ENCODE measurements at regions not wholly inside any gene's neighbourhood (a gene's known extent, or its start where the extent isn't known, plus 50 kb on each side); places are given as distances from the start of the nearest gene placed in this dataset.

GRCh38 chr10:2744547-2745200, 322.7 kb upstream of the PFKP start:
- DNase-seq (ENCODE audit: low read depth in 1 of 2, low spot score in 1 of 2): no peak

- DNase-seq (ENCODE audit: low read depth in 1 of 2, low spot score in 1 of 2): no peak
Observed at GRCh38 chr10:2734603-2735002, 332.7 kb upstream of the PFKP start.

DNA sequence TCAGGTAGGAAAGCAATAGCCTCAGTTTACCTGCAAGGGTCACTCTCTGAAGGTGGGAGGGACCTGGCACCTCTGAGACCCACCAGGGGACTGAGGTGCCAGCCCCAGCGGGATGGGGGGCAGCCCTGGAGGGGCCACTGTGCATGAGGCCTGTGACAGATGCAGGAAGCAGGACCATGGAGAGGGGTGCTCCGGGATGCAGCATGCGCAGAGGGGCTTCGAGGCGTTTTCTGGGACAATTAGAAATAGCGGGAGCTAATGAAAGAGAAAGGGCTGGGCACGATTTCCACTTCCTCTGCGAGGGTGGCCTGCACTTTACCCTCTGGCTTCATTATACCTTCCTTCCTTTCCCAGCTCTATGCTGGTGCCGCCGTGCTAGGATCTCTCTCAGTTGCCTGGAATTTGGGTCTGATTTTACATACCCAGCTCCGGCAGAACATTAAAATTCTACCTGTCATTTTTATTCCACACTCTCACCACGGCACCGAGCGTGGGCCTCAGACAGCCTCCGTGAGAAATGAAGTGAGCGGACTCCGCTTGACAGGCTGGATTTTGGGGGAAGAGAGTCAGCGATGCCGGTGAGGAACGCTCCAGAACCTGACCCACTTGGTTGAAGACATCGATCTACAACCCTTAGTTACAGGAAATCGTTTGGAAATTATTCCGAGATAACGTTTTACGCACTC, 333.9 kb upstream of the PFKP start:
- no peak for DNase-seq (ENCODE audit: low read depth in 1 of 2, low spot score in 1 of 2)

DNA sequence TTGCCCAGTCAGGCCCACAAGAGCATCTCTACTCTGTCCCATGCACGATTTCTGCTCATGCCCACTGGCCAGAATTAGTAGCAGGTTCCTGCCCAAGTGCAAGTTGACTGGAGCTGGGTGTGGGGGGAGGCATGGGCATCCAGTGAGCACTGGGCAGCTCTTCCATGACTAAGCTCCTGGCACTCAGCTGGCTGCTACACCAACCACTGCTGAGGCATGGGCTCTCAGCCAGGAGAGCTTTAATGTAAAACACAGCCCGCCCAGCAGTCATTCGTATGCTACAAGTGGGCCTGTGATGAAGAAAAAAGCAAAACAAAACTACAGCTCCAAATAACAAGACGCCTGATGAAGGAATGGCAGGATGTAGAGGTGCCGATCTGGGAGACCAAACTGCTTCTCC, 335.4 kb upstream of the PFKP start:
- no peak for DNase-seq (ENCODE audit: low read depth in 1 of 2, low spot score in 1 of 2)

GRCh38 chr10:2729197-2729596, 338.2 kb upstream of the PFKP start:
- no peak for DNase-seq (ENCODE audit: low read depth in 1 of 2, low spot score in 1 of 2)

GRCh38 chr10:2728087-2728486, 339.3 kb upstream of the PFKP start:
- no peak for DNase-seq (ENCODE audit: low read depth in 1 of 2, low spot score in 1 of 2)

GRCh38 chr10:2716596-2716995, 350.8 kb upstream of the PFKP start:
- no peak for DNase-seq (ENCODE audit: low read depth in 1 of 2, low spot score in 1 of 2)

DNA sequence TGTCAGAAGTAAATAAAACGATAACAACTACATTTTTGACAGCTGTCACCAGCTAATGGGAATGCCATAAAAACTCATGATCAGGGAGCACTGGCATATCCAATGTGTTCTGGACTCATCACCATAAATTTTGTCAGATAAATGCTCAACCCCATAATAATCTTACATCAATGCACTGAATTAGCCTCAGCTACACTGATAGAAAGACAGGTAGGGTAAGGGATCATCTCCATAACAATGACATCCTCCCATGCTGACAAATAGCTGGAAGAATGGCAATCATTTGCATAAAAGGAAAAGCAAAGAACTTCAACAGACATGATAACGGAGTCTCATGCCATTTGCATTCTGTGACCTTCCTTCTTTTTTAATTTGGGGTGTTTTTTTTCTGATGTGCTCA, 352.8 kb upstream of the PFKP start:
- DNase-seq (ENCODE audit: low read depth in 1 of 2, low spot score in 1 of 2): no peak

GRCh38 chr10:2703953-2704352, 363.4 kb upstream of the PFKP start:
- no peak for DNase-seq (ENCODE audit: low read depth in 1 of 2, low spot score in 1 of 2)

GRCh38 chr10:2701802-2702201, 365.5 kb upstream of the PFKP start:
- no peak for DNase-seq (ENCODE audit: low read depth in 1 of 2, low spot score in 1 of 2)

GRCh38 chr10:2700626-2701305, 366.6 kb upstream of the PFKP start:
- DNase-seq (ENCODE audit: low read depth in 1 of 2, low spot score in 1 of 2): no peak

DNA sequence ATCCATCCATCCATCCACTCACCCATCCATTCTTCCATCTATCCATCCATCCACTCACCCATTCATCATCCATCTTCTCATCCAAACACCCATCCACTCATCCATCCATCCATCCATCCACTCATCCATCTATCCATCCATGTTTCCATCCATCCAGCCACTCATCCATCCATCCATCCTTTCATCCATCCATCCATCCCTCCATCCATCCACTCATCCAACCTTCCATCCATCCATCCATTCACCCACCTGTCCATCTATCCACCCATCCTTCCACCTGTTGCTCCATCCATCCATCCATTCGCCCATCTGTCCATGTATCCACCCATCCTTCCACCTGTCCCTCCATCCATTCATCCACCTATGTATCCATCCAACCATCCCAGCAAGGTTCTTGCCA, 378.4 kb upstream of the PFKP start:
- DNase-seq (ENCODE audit: low read depth in 1 of 2, low spot score in 1 of 2): no peak

GRCh38 chr10:2686691-2687090, 380.7 kb upstream of the PFKP start:
- DNase-seq (ENCODE audit: low read depth in 1 of 2, low spot score in 1 of 2): no peak

DNA sequence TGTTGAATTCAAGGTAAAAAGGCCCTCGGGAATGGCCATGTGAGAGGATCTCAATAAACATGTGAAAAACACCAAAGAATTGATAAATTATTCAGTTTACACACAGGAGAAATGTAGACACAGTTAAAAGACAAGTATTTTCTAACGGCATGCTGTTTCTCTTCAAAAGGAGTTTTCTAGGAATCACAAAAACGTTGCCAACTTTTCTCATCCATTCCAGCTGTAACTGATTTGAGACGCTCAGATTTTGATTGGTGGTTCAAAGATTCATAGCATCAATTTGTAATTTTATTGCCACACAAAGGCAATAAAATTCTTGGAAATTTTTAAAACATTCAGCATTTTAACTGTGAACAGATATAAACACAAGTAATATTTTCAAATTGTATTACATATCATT, 384.9 kb upstream of the PFKP start:
- no peak for DNase-seq (ENCODE audit: low read depth in 1 of 2, low spot score in 1 of 2)

GRCh38 chr10:2681891-2682290, 385.5 kb upstream of the PFKP start:
- no peak for DNase-seq (ENCODE audit: low read depth in 1 of 2, low spot score in 1 of 2)

DNA sequence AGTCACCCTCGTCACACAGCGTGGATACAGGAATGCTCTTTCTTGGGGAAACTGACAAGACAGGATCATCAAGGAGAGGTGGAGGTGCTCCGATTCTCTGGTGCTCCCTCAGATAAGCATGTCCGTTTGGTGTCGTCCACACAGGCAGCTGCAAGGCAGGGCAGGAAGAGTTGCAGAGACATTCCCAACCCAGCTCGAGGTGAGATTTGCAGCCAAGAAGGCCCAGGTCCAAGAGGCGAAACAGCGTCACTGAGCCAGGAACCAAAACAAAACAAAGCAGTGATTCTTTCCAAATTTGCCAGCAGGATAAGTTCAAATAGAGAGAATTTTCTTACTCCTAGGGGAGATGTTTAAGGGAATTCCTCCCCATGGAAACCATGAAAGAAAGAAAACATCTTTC, 386.5 kb upstream of the PFKP start:
- DNase-seq (ENCODE audit: low read depth in 1 of 2, low spot score in 1 of 2): no peak

DNA sequence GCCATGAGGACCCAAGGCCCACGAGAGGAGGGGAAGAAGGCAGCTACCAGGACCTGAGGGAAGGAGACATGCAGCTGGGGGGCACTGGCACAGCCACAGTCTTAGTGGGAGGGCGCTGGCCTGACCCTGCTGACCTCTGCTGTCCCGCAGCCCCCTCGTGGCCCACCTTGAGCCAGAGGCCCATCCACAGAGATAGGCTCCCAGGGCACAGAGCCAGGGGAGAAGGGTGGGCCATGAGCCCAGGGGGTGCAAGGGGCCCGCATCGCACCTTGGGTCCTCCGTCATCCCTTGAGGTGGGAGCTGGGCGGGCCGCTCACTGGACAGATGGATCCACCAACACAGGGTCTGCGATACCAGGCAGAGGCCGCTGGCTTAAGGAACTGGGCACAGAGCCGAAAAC, 387.7 kb upstream of the PFKP start:
- no peak for DNase-seq (ENCODE audit: low read depth in 1 of 2, low spot score in 1 of 2)

DNA sequence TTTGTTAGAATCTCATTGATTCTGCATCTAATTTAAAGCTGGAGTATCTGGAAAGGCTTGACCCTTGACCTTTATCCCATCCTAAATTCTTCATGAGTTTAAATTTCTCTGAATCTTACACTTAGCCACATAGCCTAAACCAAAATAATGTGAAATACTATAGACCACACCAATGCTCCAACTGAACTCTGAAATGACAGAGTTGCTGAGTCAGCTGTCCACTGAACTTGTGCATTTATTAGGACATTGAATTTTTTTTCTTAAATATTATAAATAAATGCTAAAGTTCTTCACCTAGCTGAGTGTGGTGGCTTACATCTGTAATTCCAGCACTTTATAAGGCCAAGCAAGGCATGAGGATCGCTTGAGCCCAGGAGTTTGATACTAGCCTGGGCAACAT, 390.9 kb upstream of the PFKP start:
- DNase-seq (ENCODE audit: low read depth in 1 of 2, low spot score in 1 of 2): no peak

DNA sequence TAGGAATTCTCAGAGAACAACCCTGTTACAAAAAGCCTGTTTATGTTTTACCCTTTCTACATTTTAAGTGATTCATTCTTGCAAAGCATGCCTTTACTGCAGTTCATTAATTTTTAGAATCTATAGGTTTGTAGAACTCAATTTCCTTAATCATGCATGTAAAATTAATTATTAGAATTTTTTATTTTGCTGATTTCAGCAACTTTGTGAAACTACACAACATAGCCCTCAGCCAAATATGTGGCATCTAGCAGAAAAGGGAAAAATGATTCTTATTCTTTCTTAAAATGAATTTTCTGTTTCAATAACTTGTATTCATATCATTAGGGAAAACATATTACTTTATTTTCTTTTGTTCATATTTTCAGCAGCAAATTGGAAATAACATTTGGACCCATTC, 392.9 kb upstream of the PFKP start:
- no peak for DNase-seq (ENCODE audit: low read depth in 1 of 2, low spot score in 1 of 2)

- DNase-seq (ENCODE audit: low read depth in 1 of 2, low spot score in 1 of 2): no peak
Observed at GRCh38 chr10:2670864-2671263, 396.5 kb upstream of the PFKP start.

- no peak for DNase-seq (ENCODE audit: low read depth in 1 of 2, low spot score in 1 of 2)
Observed at GRCh38 chr10:2665772-2666171, 401.6 kb upstream of the PFKP start.

GRCh38 chr10:2660276-2660675, 407.1 kb upstream of the PFKP start:
- DNase-seq (ENCODE audit: low read depth in 1 of 2, low spot score in 1 of 2): no peak

Measured in activated T-helper 1 cell treated with anti-CD3 and anti-CD28 coated beads, Interleukin-2, amount 50 U/mL, for 16 hours (primary cell).